HFF-Myc (cell line): ENCODE measurements at regions not wholly inside any gene's neighbourhood (a gene's known extent, or its start where the extent isn't known, plus 50 kb on each side); places are given as distances from the start of the nearest gene placed in this dataset.

Experiments used
- DNase-seq: peaks from one replicate; pipeline ENCODE4 v3.0.0-alpha.2; 2011; ENCODE audit warnings: low read depth; ENCODE audit errors: extremely low read depth
- H3K4me3 ChIP-seq: replicated peaks from 2 replicates; pipeline ENCODE4 v1.5.1; 2011; ENCODE audit warnings: low read depth, mild to moderate bottlenecking, control low read depth, low read length
- CTCF ChIP-seq: IDR thresholded peaks from 2 replicates; pipeline ENCODE4 v1.5.1; 2012; ENCODE audit warnings: mild to moderate bottlenecking, low read depth, low read length, control low read depth; ENCODE audit errors: missing control alignments

GRCh38 chr12:45646851-45647581, 82.5 kb upstream of the ARID2 start:
- TF ChIP-seq CTCF: no peak
- DNase-seq: no peak
- no peak overlapping the region for H3K4me3 ChIP-seq

GRCh38 chr12:45648070-45648469, 81.4 kb upstream of the ARID2 start:
- no peak overlapping the region for H3K4me3 ChIP-seq
- TF ChIP-seq CTCF: no peak
- DNase-seq: no peak

DNA sequence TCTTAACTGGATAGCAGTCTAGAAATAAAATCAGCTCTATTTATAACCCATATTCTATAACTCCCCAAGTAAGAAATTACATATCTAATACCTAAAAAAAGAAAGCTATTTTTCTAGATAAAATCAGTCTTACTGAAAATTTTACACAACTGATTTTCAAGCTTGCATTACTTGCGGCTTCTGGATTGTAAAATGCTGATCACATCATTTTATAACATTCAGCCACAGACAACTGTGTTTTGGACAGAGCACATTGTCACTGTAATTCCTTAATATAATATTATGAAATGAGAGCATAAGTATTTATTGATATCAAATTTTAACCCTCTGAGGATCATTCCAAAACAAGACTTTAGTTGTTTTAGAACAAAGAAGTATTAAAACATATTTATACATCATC, 78.5 kb upstream of the ARID2 start:
- DNase-seq: no peak
- no peak overlapping the region for H3K4me3 ChIP-seq
- TF ChIP-seq CTCF: no peak

DNA sequence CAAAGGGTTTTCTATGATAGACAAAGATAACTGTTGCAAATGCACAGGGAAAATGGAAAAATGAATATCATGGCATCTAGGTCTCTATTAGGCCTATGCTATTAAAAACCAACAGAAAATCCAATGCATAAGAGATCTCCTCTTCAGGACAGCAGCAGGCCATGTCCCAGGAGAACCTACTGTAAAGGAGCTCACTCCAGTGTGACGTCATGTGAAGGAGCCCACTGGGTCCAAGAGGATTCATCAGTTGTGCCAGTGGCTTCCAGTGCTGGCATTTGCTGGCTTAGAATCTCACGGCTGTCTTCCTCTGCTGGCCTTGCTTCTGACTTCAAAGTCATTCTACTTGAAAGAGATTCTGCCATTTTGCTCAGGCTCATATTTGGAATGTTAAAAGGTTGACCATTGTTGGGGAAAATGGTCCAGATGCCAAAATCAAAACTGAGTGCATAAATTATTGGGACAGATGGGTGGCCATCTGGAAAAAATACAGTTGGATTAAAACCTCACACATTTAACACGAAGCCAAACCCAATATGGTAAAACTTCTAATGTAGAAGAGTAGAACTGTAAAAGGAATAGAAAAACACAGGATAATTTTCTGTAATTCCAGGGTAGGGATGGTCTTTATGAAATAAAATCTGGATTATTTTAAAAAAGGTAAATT, 75.4 kb upstream of the ARID2 start:
- no peak for TF ChIP-seq CTCF
- DNase-seq: no peak
- H3K4me3 ChIP-seq: no peak overlapping the region

DNA sequence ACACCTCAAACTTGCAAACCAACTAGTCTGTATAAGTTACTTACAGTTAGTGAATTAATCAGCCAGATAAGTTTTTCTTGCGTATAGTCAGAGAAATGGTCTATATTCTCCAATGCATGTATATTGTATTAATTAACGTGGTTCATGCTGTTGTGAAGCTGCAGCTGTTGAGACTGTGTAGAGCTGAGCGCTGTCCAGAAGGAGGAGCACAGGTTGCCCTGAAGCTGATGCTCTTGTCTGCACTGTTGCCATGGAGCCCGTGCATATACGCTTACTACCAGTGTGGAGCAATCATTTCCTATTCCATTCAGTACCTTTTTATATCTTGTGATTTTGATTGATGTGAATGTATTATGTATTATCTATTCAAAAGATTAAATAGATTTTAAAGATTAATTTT, 74.3 kb upstream of the ARID2 start:
- no peak for TF ChIP-seq CTCF
- DNase-seq: no peak
- no peak overlapping the region for H3K4me3 ChIP-seq

DNA sequence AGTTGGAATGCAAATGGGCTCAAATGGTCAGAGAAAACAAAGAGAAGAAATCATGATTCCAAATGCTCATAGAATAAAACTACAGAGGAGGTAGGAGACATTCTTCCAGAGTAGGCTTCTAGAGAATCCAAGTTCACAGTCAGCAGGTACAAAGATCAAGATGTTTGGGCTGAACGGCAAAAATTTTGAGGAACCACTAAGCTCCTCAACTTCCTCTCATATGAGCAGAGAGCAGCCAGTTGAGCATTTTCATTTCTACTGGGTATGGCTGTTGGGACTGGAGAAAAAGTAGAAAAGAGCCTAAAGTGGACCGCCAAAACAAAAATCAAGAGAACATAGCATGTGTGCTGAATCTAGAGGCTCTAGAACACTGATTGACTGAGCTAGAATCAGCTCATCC, 73.8 kb upstream of the ARID2 start:
- no peak for TF ChIP-seq CTCF
- H3K4me3 ChIP-seq: no peak overlapping the region
- no peak for DNase-seq
